Aorta (tissue), 5 donors: ENCODE measurements at regions not wholly inside any gene's neighbourhood (a gene's known extent, or its start where the extent isn't known, plus 50 kb on each side); places are given as distances from the start of the nearest gene placed in this dataset.
A peak's percentile ranks its signal among the peaks of the same experiment; 100 is the strongest.

Experiments
- ATAC-seq: fragments of 200-7000 bp; cut with Tn5 transposase; one replicate; pipeline ENCODE4 v1.9.1; 2022; ENCODE audit warnings: moderate library complexity; ENCODE audit not compliant: low FRiP score
- DNase-seq, 2 donors: peaks; one replicate each; pipeline ENCODE4 v3.0.0-alpha.2; 2020
- H3K27ac ChIP-seq, 2 donors: one replicate each; pipeline ENCODE4 v1.5.1; 2013; ENCODE audit warnings: low read length in 2 of 2, mild to moderate bottlenecking in 2 of 2, moderate library complexity in 2 of 2, control low read depth in 1 of 2, inconsistent platforms in 1 of 2, low read depth in 1 of 2
- H3K27me3 ChIP-seq, 2 donors: one replicate each; pipeline ENCODE4 v1.6.1; 2013; ENCODE audit warnings: control low read depth in 1 of 2, low read length in 1 of 2, mild to moderate bottlenecking in 1 of 2, moderate library complexity in 1 of 2; ENCODE audit not compliant: insufficient read depth in 2 of 2, control insufficient read depth in 1 of 2
- H3K36me3 ChIP-seq, 2 donors: one replicate each; pipeline ENCODE4 v1.6.1; 2013; ENCODE audit warnings: control low read depth in 1 of 2, low read length in 1 of 2, mild to moderate bottlenecking in 1 of 2; ENCODE audit not compliant: insufficient read depth in 2 of 2, control insufficient read depth in 1 of 2
- H3K4me1 ChIP-seq, 2 donors: one replicate each; pipeline ENCODE4 v1.6.1; 2013; ENCODE audit warnings: low read length in 2 of 2, control low read depth in 1 of 2, mild to moderate bottlenecking in 1 of 2, moderate library complexity in 1 of 2; ENCODE audit not compliant: insufficient read depth in 2 of 2, control insufficient read depth in 1 of 2
- H3K4me3 ChIP-seq, 2 donors: one replicate each; pipeline ENCODE4 v1.5.1; 2013; ENCODE audit warnings: low read length in 2 of 2, control low read depth in 1 of 2, mild to moderate bottlenecking in 1 of 2
- H3K9me3 ChIP-seq: one replicate; pipeline ENCODE4 v1.6.1; 2013; ENCODE audit warnings: mild to moderate bottlenecking, low read length; ENCODE audit not compliant: control insufficient read depth
- WGBS, 2 donors: extraction: QIAGEN DNeasy Blood & Tissue Kit; methylation state at CpG; one replicate each; pipeline ENCODE4 v1.1.7; 2013; 5-methylcytosine and 5-hydroxymethylcytosine counted together
- intact Hi-C, 2 donors: fragments of 100-400 bp; cut with DNase I; formaldehyde crosslinking; loops; one replicate each; pipeline versions ENCODE4 v1.14.2 to v1.15.0; 2022
- donor health status: healthy with polysubstance abuse.
- donor health status: Bipolar disorder and iron deficiency.
- donor health status: DM: no; HTN: no; CAD: no.
- donor health status: DM: no; HTN: no; CAD: no.
- donor health status: DM: yes; HTN: yes; CAD: no.

DNA sequence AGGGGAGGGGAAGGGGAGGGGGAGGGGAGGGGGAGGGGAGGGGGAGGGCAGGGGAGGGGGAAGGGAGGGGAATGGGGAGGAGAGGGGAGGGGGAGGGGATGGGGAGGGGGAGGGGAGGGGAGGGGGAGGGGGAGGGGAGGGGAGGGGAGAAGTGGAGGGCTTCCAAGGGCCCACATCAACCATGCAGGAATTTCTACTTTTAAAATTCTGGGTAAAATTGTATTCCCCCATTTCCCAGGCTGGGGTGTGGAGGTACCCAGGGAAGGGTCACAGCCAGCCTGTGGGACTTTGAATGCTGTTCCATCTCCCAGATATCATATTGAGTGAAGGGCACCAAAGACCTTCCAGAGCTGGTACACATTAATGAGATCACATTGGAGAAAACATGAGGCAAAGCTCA, 126.9 kb upstream of the ETS2 start:
- Histone ChIP-seq H3K4me1 (peaks cover 5 to 6% of the 10 kb centered on the region in 2 donors), H3K27ac (peak overlapping the region; percentile 46 to 85), H3K36me3 (no peaks in the 10 kb centered on the region), H3K9me3 (no peaks in the 10 kb centered on the region), H3K27me3 (no peaks in the 10 kb centered on the region), H3K4me3 (no peak overlapping the region)
- intact Hi-C loops, result loop anchor here (5.0 to 10.0 kb wide), 2 partner anchors 33 to 126 kb away; partner anchors contain the start of gene ETS2 (in 1 of the 2)
- ATAC-seq (no peak), DNase-seq (no peak)

DNA sequence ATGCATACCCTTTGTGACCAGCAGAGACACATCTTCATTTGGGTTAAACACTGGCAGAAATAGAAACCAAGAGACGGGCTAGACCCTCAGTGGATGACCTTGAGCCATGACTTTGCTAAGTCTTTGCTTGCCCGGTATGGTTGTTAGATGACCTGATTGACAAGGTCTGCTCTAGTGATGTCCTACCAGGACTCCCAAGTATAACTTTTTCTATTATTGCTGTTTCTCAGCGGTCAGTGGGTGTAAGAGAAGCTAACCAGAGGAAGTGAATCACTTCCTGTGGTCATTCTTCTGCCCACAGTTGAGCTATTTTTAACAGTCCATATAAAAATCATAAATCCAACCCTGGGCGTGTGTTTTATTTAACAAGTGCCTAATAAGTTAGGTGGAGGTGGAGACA, 126.2 kb upstream of the ETS2 start:
- ATAC-seq, result peak; percentile 62
- no peaks in the 10 kb centered on the region for H3K9me3 ChIP-seq
- DNase-seq, result no peak
- peak overlapping the region; percentile 46 to 47 for H3K27ac ChIP-seq
- no peak overlapping the region for H3K4me3 ChIP-seq
- intact Hi-C loops, result loop anchor here (5.0 to 10.0 kb wide), 2 partner anchors 33 to 125 kb away; partner anchors contain the start of gene ETS2 (in 1 of the 2)
- WGBS, 2 donors, result 18 to 29% methylated on average over 4 of the region's 4 CpGs
- H3K4me1 ChIP-seq, result peaks cover 5 to 6% of the 10 kb centered on the region in 2 donors
- no peaks in the 10 kb centered on the region for H3K27me3 ChIP-seq
- H3K36me3 ChIP-seq, result no peaks in the 10 kb centered on the region

DNA sequence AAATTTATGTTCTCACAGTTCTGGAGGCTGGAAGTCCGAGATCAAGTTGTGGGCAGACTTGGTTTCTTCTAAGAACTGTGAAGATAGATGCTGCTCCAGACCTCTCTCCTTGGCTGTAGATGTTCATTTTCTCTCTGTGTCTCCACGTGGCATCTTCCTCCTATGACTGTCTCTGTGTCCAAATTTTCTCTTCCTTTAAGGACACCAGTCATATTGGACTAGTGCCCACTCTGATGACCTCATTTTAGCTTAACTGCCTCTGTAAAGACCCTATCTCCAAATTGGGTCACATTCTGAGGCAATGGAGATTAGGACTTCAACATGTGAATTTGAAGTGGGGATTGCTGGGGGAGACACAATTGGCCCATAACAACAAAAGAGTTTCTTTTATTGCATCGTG, 125.3 kb upstream of the ETS2 start:
- 37% methylated on average over 3 of the region's 3 CpGs for WGBS, 2 donors
- intact Hi-C loops, result no loop called here
- ATAC-seq, result no peak

DNA sequence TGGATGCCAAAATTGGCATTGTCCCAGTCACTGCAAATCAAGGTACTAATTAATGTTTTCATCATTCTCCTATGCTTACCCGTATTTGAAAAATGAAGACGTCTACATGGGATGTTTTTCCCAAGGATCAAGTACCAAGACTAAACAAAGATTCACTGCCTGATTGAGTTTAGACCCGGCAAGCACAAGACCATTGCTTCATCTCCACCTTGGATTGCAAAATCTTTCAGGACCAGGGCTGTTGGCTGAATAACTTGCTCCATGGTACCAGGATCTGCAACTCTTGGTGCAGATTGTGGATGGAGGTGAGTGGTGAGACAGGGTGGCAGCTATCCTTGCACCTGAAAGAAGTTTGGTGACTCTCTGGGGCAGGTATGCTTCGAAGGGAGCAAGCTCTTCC, 122.5 kb upstream of the ETS2 start:
- H3K27ac ChIP-seq, result no peak overlapping the region
- H3K36me3 ChIP-seq, result no peaks in the 10 kb centered on the region
- ATAC-seq, result no peak
- intact Hi-C loops, result no loop called here
- no peaks in the 10 kb centered on the region for H3K9me3 ChIP-seq
- 94 to 96% methylated on average over 4 of the region's 4 CpGs for WGBS, 2 donors
- peaks cover 5 to 6% of the 10 kb centered on the region in 2 donors for H3K4me1 ChIP-seq
- DNase-seq, result no peak
- H3K4me3 ChIP-seq, result no peak overlapping the region
- no peaks in the 10 kb centered on the region for H3K27me3 ChIP-seq

More for the DNA sequence above, 125.3 kb upstream of the ETS2 start:
- H3K4me3 ChIP-seq, result no peak overlapping the region
- peaks cover 5 to 6% of the 10 kb centered on the region in 2 donors for H3K4me1 ChIP-seq
- H3K36me3 ChIP-seq, result no peaks in the 10 kb centered on the region
- H3K27me3 ChIP-seq, result no peaks in the 10 kb centered on the region
- DNase-seq, result no peak
- H3K9me3 ChIP-seq, result no peaks in the 10 kb centered on the region
- peak overlapping the region; percentile 17 to 83 for H3K27ac ChIP-seq

DNA sequence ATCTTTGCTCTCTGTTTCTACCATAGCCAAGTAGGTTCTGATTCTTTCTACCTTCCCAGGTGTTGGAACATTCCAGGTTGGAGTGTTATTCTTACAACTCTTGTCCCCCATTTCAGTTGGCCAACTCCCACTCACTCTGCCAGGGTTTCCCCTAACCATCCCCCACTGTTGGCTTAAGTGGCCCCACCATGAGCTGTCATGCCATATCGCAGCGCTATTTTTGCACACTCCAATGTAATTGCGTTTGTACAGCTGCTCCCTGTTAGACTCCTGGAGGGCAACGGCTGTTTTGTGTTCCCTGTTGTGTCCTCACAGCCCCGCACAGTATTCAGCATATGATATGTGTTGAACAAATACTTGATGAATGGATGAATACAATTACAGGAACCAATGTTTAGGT, 117.7 kb upstream of the ETS2 start:
- H3K27me3 ChIP-seq, result no peaks in the 10 kb centered on the region
- no peak for ATAC-seq

DNA sequence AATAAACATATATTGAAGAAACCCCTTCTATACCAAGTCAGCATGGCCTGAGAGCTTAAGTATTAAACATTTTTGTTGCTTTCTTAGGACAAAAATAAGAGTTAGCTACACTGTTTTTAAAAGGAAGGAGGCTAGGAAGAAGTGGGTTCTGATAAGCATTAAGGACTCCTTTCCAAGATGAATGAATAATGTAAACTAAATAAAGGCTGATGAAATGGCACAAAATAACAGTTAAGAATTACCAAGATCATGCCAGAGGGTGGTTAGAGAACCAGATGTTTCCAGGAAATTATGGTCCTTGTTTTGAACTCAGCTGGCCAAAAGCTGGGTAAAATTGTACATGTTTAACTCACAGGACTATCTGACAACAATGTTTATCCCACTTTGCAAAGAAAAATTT, 114.1 kb upstream of the ETS2 start:
- ATAC-seq, result no peak
- no peak overlapping the region for H3K4me3 ChIP-seq
- no peaks in the 10 kb centered on the region for H3K27me3 ChIP-seq
- no peaks in the 10 kb centered on the region for H3K36me3 ChIP-seq
- H3K27ac ChIP-seq, result no peak overlapping the region
- peaks cover 2% of the 10 kb centered on the region in 2 donors for H3K4me1 ChIP-seq
- H3K9me3 ChIP-seq, result no peaks in the 10 kb centered on the region
- DNase-seq, result no peak
- intact Hi-C loops, result no loop called here

More for the DNA sequence above, 117.7 kb upstream of the ETS2 start:
- no peak for DNase-seq
- intact Hi-C loops, result no loop called here
- no peaks in the 10 kb centered on the region for H3K9me3 ChIP-seq
- no peak overlapping the region for H3K4me3 ChIP-seq
- H3K4me1 ChIP-seq, result peaks cover 0 to 2% of the 10 kb centered on the region in 2 donors
- H3K36me3 ChIP-seq, result no peaks in the 10 kb centered on the region
- no peak overlapping the region for H3K27ac ChIP-seq
- WGBS, 2 donors, result 49 to 53% methylated on average over 5 of the region's 5 CpGs

DNA sequence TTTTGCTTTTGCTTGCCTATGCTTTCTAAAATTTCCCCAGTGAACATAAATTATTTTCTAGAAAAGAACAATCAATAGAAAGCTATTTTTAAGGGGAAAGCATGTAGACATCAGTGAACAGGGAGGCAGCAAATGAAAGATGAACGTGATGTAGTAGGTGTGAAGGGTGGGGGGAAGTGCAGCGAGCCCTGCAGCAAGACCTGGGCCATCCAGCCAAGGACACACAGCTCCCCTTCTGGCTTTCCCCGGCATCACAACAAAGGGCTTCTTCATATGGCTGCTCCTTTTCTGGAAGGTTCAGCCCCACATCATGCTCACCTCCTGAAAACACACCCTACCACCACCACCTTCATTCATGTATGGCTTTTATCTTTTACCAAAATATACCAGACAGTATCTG, 109.2 kb upstream of the ETS2 start:
- intact Hi-C loops, result no loop called here
- ATAC-seq, result no peak
- Histone ChIP-seq H3K4me3 (no peak overlapping the region), H3K27me3 (no peaks in the 10 kb centered on the region), H3K36me3 (no peaks in the 10 kb centered on the region), H3K4me1 (peaks cover 2% of the 10 kb centered on the region in 2 donors), H3K27ac (no peak overlapping the region), H3K9me3 (no peaks in the 10 kb centered on the region)
- DNase-seq, result no peak
- WGBS, 2 donors, result 92% methylated on average over 3 of the region's 3 CpGs

DNA sequence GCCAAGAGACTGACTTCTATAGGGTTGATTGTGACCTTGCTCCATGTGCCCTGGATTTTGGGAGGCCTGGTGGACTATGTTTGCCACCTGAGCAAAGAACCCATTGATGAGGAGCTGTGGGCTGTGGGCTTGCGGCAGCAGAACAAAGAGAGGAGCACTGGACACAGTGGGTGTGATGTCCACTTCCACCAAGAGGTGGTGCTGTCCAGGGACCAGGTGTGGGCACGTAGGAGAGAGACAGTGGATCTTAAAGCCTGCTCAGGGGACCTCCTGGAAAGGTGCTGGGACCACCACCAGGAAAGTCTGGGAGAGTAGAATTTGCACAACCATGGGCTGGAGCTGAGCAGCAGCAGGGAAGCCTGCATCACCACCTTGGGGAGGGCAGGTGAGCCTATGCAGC, 106.7 kb upstream of the ETS2 start:
- Histone ChIP-seq H3K27ac (no peak overlapping the region), H3K4me3 (no peak overlapping the region), H3K36me3 (no peaks in the 10 kb centered on the region), H3K27me3 (no peaks in the 10 kb centered on the region), H3K9me3 (no peaks in the 10 kb centered on the region), H3K4me1 (no peaks in the 10 kb centered on the region)
- 92 to 96% methylated on average over 2 of the region's 2 CpGs for WGBS, 2 donors
- DNase-seq (no peak), ATAC-seq (no peak)
- intact Hi-C loops, result no loop called here

DNA sequence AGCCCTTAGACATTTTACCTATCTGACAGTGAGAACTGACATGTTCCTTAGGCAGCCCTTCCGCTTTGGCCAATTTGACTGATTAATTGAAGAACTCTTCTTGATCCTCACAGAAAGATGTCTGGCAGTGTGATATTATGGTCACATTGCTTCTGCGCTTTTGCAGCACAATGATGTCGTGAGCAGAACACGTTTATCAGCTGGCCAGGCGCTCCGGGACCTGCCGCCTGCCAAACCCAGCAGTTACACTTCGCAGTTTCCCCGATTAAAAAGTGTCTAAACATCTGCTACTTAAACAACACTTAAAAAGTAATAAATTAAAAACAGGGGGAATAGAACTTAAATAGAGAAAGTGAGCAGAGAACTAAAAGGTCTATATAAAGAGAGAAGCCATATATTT, 103.5 kb upstream of the ETS2 start:
- H3K9me3 ChIP-seq, result no peaks in the 10 kb centered on the region
- H3K27ac ChIP-seq, result no peak overlapping the region
- no peak for ATAC-seq
- H3K4me1 ChIP-seq, result no peaks in the 10 kb centered on the region
- no peaks in the 10 kb centered on the region for H3K36me3 ChIP-seq
- 7 to 8% methylated on average over 9 of the region's 9 CpGs for WGBS, 2 donors
- DNase-seq, result no peak
- peak overlapping the region in 1 of 2 donors; percentile 6 for H3K4me3 ChIP-seq
- intact Hi-C loops, result no loop called here
- no peaks in the 10 kb centered on the region for H3K27me3 ChIP-seq
